Astrocyte (in vitro differentiated cells and primary cell): ENCODE measurements at regions not wholly inside any gene's neighbourhood (a gene's known extent, or its start where the extent isn't known, plus 50 kb on each side); places are given as distances from the start of the nearest gene placed in this dataset.
A peak's percentile ranks its signal among the peaks of the same experiment; 100 is the strongest.

Experiments
- DNase-seq: peaks from one replicate; pipeline ENCODE4 v3.0.0-alpha.2; 2010; ENCODE audit warnings: low read depth
- FAIRE-seq: peaks from 2 replicates; lab custom pipeline; 2011; peaks lifted over from hg19 to GRCh38; lab: Jason Lieb, UNC
- H2AFZ ChIP-seq: 2 replicates; pipeline ENCODE4 v1.6.0; 2012; ENCODE audit warnings: low read depth, low read length, inconsistent platforms
- H3K27ac ChIP-seq: 2 replicates; pipeline ENCODE4 v1.5.1; 2011; ENCODE audit warnings: low read depth, low read length, inconsistent platforms
- H3K27me3 ChIP-seq: 2 replicates; pipeline ENCODE4 v1.6.0; 2011; ENCODE audit warnings: low read length, inconsistent platforms; ENCODE audit not compliant: insufficient read depth
- H3K36me3 ChIP-seq: 2 replicates; pipeline ENCODE4 v1.5.1; 2011; ENCODE audit warnings: low read length, inconsistent platforms; ENCODE audit not compliant: insufficient read depth
- H3K4me1 ChIP-seq: 2 replicates; pipeline ENCODE4 v1.5.1; 2011; ENCODE audit warnings: low read length, inconsistent platforms; ENCODE audit not compliant: insufficient read depth
- H3K4me2 ChIP-seq: 2 replicates; pipeline ENCODE4 v1.6.0; 2012; ENCODE audit warnings: low read length, inconsistent platforms
- H3K4me3 ChIP-seq: 2 replicates; pipeline ENCODE4 v1.5.1; 2011; ENCODE audit warnings: low read depth, mild to moderate bottlenecking, low read length, inconsistent platforms; ENCODE audit not compliant: insufficient read depth
- H3K79me2 ChIP-seq: 2 replicates; pipeline ENCODE4 v1.6.0; 2012; ENCODE audit warnings: mild to moderate bottlenecking, low read length, inconsistent platforms; ENCODE audit not compliant: insufficient read depth
- H3K9ac ChIP-seq: 2 replicates; pipeline ENCODE4 v1.6.0; 2012; ENCODE audit warnings: mild to moderate bottlenecking, low read length, inconsistent platforms
- H3K9me3 ChIP-seq: 2 replicates; pipeline ENCODE4 v1.5.1; 2012; ENCODE audit warnings: low read depth, mild to moderate bottlenecking, low read length, inconsistent platforms; ENCODE audit not compliant: insufficient read depth
- H4K20me1 ChIP-seq: 2 replicates; pipeline ENCODE4 v1.6.0; 2012; ENCODE audit warnings: low read length, inconsistent platforms; ENCODE audit not compliant: insufficient read depth
- H3K27ac Mint-ChIP-seq: one replicate; pipeline ENCODE4 v1.8.0; 2021; ENCODE audit warnings: mild to moderate bottlenecking, mixed read lengths; ENCODE audit not compliant: unreplicated experiment
- H3K27me3 Mint-ChIP-seq: one replicate; pipeline ENCODE4 v1.8.0; 2021; ENCODE audit warnings: low read depth, mixed read lengths; ENCODE audit not compliant: unreplicated experiment
- H3K36me3 Mint-ChIP-seq: one replicate; pipeline ENCODE4 v1.8.0; 2021; ENCODE audit warnings: low read depth, mixed read lengths; ENCODE audit not compliant: unreplicated experiment
- H3K4me1 Mint-ChIP-seq: one replicate; pipeline ENCODE4 v1.8.0; 2021; ENCODE audit warnings: low read depth, mixed read lengths; ENCODE audit not compliant: unreplicated experiment
- H3K4me3 Mint-ChIP-seq: one replicate; pipeline ENCODE4 v1.8.0; 2021; ENCODE audit warnings: mild to moderate bottlenecking, moderate library complexity, mixed read lengths; ENCODE audit not compliant: unreplicated experiment
- H3K9me3 Mint-ChIP-seq: one replicate; pipeline ENCODE4 v1.8.0; 2021; ENCODE audit warnings: mild to moderate bottlenecking, mixed read lengths; ENCODE audit not compliant: unreplicated experiment
- EZH2 ChIP-seq: IDR thresholded peaks from 2 replicates; pipeline ENCODE4 v1.6.1; 2012; ENCODE audit warnings: mild to moderate bottlenecking, low read length, inconsistent platforms; ENCODE audit not compliant: insufficient read depth
- TF ChIP-seq, protein P1 (sequence below): IDR thresholded peaks from 2 replicates; pipeline ENCODE4 v1.5.1; 2011; ENCODE audit warnings: low read depth, mild to moderate bottlenecking, inconsistent platforms, low read length, moderate library complexity; ENCODE audit not compliant: insufficient read depth

DNA sequence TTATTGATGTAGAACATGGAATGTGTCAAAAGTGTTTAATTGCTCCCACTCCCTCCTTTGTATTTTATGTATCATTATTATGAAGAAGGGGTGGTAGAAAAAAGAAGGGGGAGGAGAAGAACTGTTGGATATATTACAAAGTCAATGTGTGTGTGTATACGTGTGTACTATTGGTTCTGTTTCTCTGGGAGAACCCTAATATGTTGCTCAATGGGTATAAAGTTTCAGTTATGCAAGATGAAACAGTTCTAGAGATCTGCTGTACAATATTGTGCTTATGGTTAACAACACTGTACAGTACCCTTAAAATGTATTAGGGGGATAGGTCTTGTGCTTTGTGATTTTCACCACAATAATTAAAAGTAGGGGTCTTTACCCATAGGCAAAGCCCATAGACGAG, 58.1 kb upstream of the ZC3H15 start:
- no peak overlapping the region for H3K27ac ChIP-seq
- no peaks in the 10 kb centered on the region for H3K4me1 Mint-ChIP-seq
- FAIRE-seq = no peak
- H3K4me3 Mint-ChIP-seq = no peak overlapping the region
- H3K9me3 Mint-ChIP-seq = no peaks in the 10 kb centered on the region
- H3K4me2 ChIP-seq = no peak overlapping the region
- no peak overlapping the region for H3K4me3 ChIP-seq
- TF ChIP-seq, protein P1, sequence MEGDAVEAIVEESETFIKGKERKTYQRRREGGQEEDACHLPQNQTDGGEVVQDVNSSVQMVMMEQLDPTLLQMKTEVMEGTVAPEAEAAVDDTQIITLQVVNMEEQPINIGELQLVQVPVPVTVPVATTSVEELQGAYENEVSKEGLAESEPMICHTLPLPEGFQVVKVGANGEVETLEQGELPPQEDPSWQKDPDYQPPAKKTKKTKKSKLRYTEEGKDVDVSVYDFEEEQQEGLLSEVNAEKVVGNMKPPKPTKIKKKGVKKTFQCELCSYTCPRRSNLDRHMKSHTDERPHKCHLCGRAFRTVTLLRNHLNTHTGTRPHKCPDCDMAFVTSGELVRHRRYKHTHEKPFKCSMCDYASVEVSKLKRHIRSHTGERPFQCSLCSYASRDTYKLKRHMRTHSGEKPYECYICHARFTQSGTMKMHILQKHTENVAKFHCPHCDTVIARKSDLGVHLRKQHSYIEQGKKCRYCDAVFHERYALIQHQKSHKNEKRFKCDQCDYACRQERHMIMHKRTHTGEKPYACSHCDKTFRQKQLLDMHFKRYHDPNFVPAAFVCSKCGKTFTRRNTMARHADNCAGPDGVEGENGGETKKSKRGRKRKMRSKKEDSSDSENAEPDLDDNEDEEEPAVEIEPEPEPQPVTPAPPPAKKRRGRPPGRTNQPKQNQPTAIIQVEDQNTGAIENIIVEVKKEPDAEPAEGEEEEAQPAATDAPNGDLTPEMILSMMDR = no peak
- TF ChIP-seq EZH2 = no peak
- H3K4me1 ChIP-seq = no peaks in the 10 kb centered on the region
- no peaks in the 10 kb centered on the region for H3K27me3 ChIP-seq
- H4K20me1 ChIP-seq = no peaks in the 10 kb centered on the region
- no peak overlapping the region for H2AFZ ChIP-seq
- DNase-seq = no peak
- no peaks in the 10 kb centered on the region for H3K27me3 Mint-ChIP-seq
- no peaks in the 10 kb centered on the region for H3K79me2 ChIP-seq
- H3K27ac Mint-ChIP-seq = no peak overlapping the region
- H3K9me3 ChIP-seq = no peaks in the 10 kb centered on the region
- H3K9ac ChIP-seq = no peak overlapping the region
- H3K36me3 ChIP-seq = no peaks in the 10 kb centered on the region
- no peaks in the 10 kb centered on the region for H3K36me3 Mint-ChIP-seq

DNA sequence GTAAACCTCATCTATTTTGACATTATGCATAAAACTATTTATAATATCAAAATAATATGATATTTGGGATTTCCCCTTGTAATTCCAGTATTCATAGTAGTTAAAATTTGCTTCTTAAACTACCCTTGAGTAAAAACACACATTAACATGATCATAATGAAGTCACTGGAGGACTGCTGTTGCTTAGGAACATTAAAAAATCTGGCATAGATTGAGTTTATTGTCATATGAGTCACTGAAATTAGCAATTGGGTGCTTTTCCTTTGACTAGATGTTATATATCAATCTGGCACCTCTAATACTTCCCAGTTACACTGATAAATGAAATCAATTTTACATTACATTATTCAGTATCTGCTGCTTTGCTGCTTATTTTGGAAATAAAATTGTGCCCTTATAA, 57.0 kb upstream of the ZC3H15 start:
- no peaks in the 10 kb centered on the region for H3K4me1 ChIP-seq
- H2AFZ ChIP-seq = no peak overlapping the region
- H3K27ac Mint-ChIP-seq = no peak overlapping the region
- no peaks in the 10 kb centered on the region for H3K4me1 Mint-ChIP-seq
- no peaks in the 10 kb centered on the region for H3K79me2 ChIP-seq
- TF ChIP-seq, protein P1 = no peak
- no peak for TF ChIP-seq EZH2
- DNase-seq (peak; percentile 13), FAIRE-seq (no peak)
- H3K9ac ChIP-seq = no peak overlapping the region
- no peaks in the 10 kb centered on the region for H3K27me3 Mint-ChIP-seq
- no peaks in the 10 kb centered on the region for H4K20me1 ChIP-seq
- H3K36me3 Mint-ChIP-seq = no peaks in the 10 kb centered on the region
- H3K4me2 ChIP-seq = no peak overlapping the region
- no peaks in the 10 kb centered on the region for H3K9me3 ChIP-seq
- H3K36me3 ChIP-seq = no peaks in the 10 kb centered on the region
- no peak overlapping the region for H3K4me3 Mint-ChIP-seq
- H3K4me3 ChIP-seq = no peak overlapping the region
- no peak overlapping the region for H3K27ac ChIP-seq
- no peaks in the 10 kb centered on the region for H3K27me3 ChIP-seq
- H3K9me3 Mint-ChIP-seq = no peaks in the 10 kb centered on the region

DNA sequence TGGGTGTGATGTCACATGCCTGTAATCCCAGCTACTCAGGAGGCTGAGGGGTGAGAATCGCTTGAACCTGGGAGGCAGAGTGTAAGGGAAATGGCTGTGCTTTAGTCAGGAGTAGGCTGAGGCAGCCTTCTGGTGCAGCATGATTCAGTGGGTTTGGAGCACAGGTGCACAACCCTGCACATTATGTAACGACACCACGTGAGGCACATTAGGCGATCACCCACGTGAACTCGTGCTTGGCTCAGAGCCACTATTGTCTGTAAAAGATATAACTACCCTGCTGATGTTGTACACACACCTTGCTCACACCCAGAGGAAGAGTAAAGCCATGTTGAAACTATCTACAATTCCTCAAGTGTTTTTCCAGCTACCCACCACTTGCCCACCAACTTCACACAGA, 54.8 kb upstream of the ZC3H15 start:
- FAIRE-seq = no peak
- peaks cover 8% of the 10 kb centered on the region for H3K36me3 Mint-ChIP-seq
- Histone ChIP-seq H3K4me2 (no peak overlapping the region), H3K4me3 (no peak overlapping the region), H3K27me3 (no peaks in the 10 kb centered on the region), H4K20me1 (no peaks in the 10 kb centered on the region), H3K4me1 (no peaks in the 10 kb centered on the region), H3K36me3 (no peaks in the 10 kb centered on the region), H2AFZ (no peak overlapping the region), H3K79me2 (no peaks in the 10 kb centered on the region), H3K9ac (no peak overlapping the region), H3K9me3 (no peaks in the 10 kb centered on the region), H3K27ac (no peak overlapping the region)
- no peaks in the 10 kb centered on the region for H3K4me1 Mint-ChIP-seq
- H3K9me3 Mint-ChIP-seq = no peaks in the 10 kb centered on the region
- H3K27me3 Mint-ChIP-seq = no peaks in the 10 kb centered on the region
- no peak for DNase-seq
- no peak for TF ChIP-seq EZH2
- TF ChIP-seq, protein P1 = no peak
- no peak overlapping the region for H3K4me3 Mint-ChIP-seq
- H3K27ac Mint-ChIP-seq = no peak overlapping the region
